ENCODE measurements at regions not wholly inside any gene's neighbourhood (a gene's known extent, or its start where the extent isn't known, plus 50 kb on each side); places are given as distances from the start of the nearest gene placed in this dataset.
"Not testable (repeated sequence)": the region's sequence is repeated elsewhere in the genome, so short reads cannot be mapped to it uniquely, and the experiment has no call there.

- DNase-seq: not testable (repeated sequence)
These were observed 93.2 kb upstream of the RPH3AL start, which contains the start of gene RFLNB for GRCh38 chr17:445839-446238. Gene RFLNB (minus strand): TSS chr17:445939.

GRCh38 chr17:444879-445454, 92.4 kb upstream of the RPH3AL start:
- no peak for DNase-seq

GRCh38 chr17:443109-443508, 90.5 kb upstream of the RPH3AL start:
- DNase-seq: no peak

GRCh38 chr17:441155-441950, 88.7 kb upstream of the RPH3AL start:
- no peak for DNase-seq

- DNase-seq: no peak
These were observed 85.6 kb upstream of the RPH3AL start for GRCh38 chr17:438191-438590.

- no peak for DNase-seq
These were observed 84.9 kb upstream of the RPH3AL start for GRCh38 chr17:437545-437944.

- DNase-seq: no peak
These were observed 84.0 kb upstream of the RPH3AL start for GRCh38 chr17:436571-436970.

- DNase-seq: not testable (repeated sequence)
These were observed 79.9 kb upstream of the RPH3AL start for GRCh38 chr17:432471-432870.

- DNase-seq: no peak
These were observed 78.9 kb upstream of the RPH3AL start for GRCh38 chr17:431494-431893.

GRCh38 chr17:429589-429988, 77.0 kb upstream of the RPH3AL start:
- DNase-seq: no peak

GRCh38 chr17:428414-428813, 75.8 kb upstream of the RPH3AL start:
- DNase-seq: no peak

GRCh38 chr17:427891-428290, 75.3 kb upstream of the RPH3AL start:
- DNase-seq: no peak

- DNase-seq: no peak
These were observed 74.7 kb upstream of the RPH3AL start for GRCh38 chr17:427327-427726.

GRCh38 chr17:422196-422930, 69.8 kb upstream of the RPH3AL start:
- no peak for DNase-seq

GRCh38 chr17:420479-421175, 68.0 kb upstream of the RPH3AL start:
- DNase-seq: no peak

- peak; percentile 39 to 56 for DNase-seq
These were observed 66.6 kb upstream of the RPH3AL start for GRCh38 chr17:419073-419735.

- peak; percentile 58 to 67 for DNase-seq
These were observed 65.8 kb upstream of the RPH3AL start for GRCh38 chr17:418421-418751.

- no peak for DNase-seq
These were observed 65.2 kb upstream of the RPH3AL start for GRCh38 chr17:417691-418420.

- DNase-seq: peak; percentile 47 to 73
These were observed 63.9 kb upstream of the RPH3AL start for GRCh38 chr17:416293-417206.

GRCh38 chr17:413706-414380, 61.2 kb upstream of the RPH3AL start:
- DNase-seq: peak; percentile 16 to 38

GRCh38 chr17:413016-413350, 60.4 kb upstream of the RPH3AL start:
- peak; percentile 15 to 25 for DNase-seq

Data from CD4-positive, alpha-beta T cell treated with Interleukin-4 for 1 hour (primary cell).